ENCODE measurements at regions not wholly inside any gene's neighbourhood (a gene's known extent, or its start where the extent isn't known, plus 50 kb on each side); places are given as distances from the start of the nearest gene placed in this dataset.

GRCh38 chr16:5681966-5682365 is 584.4 kb upstream of the EEF2KMT start:
- no peaks in the 10 kb centered on the region for H3K27me3 ChIP-seq (ENCODE audit: control insufficient read depth in 2 of 2, insufficient read depth in 2 of 2, low read length in 2 of 2)
- POLR2A ChIA-PET, result no interaction called here
- H3K4me2 ChIP-seq (ENCODE audit: insufficient read depth, low read length), result no peak overlapping the region
- H4K20me1 ChIP-seq (replicated peaks; ENCODE audit: control insufficient read depth, extremely low read depth, insufficient read depth, low read length), result no peaks in the 10 kb centered on the region
- DNase-seq (ENCODE audit: low read depth, low spot score) (no peak), FAIRE-seq (no peak)
- H3K4me1 ChIP-seq (ENCODE audit: control insufficient read depth, extremely low read depth, insufficient read depth, low read length), result no peaks in the 10 kb centered on the region
- no peak overlapping the region for H2AFZ ChIP-seq (ENCODE audit: low read depth, low read length)
- H3K4me3 ChIP-seq (replicated peaks in 1 of 3; ENCODE audit: insufficient read depth in 1 of 3, low read depth in 1 of 3, low read length in 3 of 3), result no peak overlapping the region
- dilution Hi-C loops (cut with MboI; ENCODE audit: extremely low pct_ligation_motif_present, low sequenced_read_pairs), result no loop called here
- H3K36me3 ChIP-seq (ENCODE audit: control insufficient read depth in 2 of 2, extremely low read depth in 1 of 2, insufficient read depth in 2 of 2, low read length in 2 of 2), result no peaks in the 10 kb centered on the region
- CTCF ChIA-PET, result no interaction called here
- no peak overlapping the region for H3K27ac ChIP-seq (ENCODE audit: insufficient read depth, low read depth, low read length)
- H3K9ac ChIP-seq (replicated peaks; ENCODE audit: extremely low read depth, insufficient read depth, low read length), result no peak overlapping the region
- no peaks in the 10 kb centered on the region for H3K9me1 ChIP-seq (replicated peaks; ENCODE audit: control insufficient read depth, extremely low read depth, insufficient read depth, low read length)
- TF ChIP-seq MAX (IDR thresholded peaks at IDR 0.05; ENCODE audit: insufficient read depth, insufficient read length) (no peak), POLR2AphosphoS5 (IDR thresholded peaks at IDR 0.05; ENCODE audit: insufficient read depth, low read depth, low read length) (no peak), GATA2 (IDR thresholded peaks at IDR 0.05; ENCODE audit: insufficient read depth, insufficient read length, low read depth, low read length) (no peak), POLR2A (IDR thresholded peaks at IDR 0.05; ENCODE audit: low read depth, low read length) (no peak), FOS (IDR thresholded peaks at IDR 0.05; ENCODE audit: borderline replicate concordance, insufficient read depth, low read length) (no peak), MYC (IDR thresholded peaks at IDR 0.05; ENCODE audit: low read depth, low read length) (no peak), EZH2 (IDR thresholded peaks at IDR 0.05; ENCODE audit: borderline replicate concordance, low read depth, low read length, severe bottlenecking) (no peak), JUN (IDR thresholded peaks at IDR 0.05; ENCODE audit: borderline replicate concordance, insufficient read depth, insufficient read length, low read depth) (no peak), CTCF (IDR thresholded peaks at IDR 0.05; ENCODE audit: extremely low read depth in 1 of 2, insufficient read depth in 1 of 2, low read depth in 1 of 2, low read length in 2 of 2) (no peak)
- BruUV-seq (replicated peaks), result no TSS peak
- H3K79me2 ChIP-seq (ENCODE audit: control insufficient read depth, insufficient read depth, low read length), result no peaks in the 10 kb centered on the region
- peaks cover 6% of the 10 kb centered on the region for H3K9me3 ChIP-seq (replicated peaks; ENCODE audit: control insufficient read depth, insufficient read depth, low read length)
- intact Hi-C loops (cut with micrococcal nuclease), result no loop called here
